CD4-positive, alpha-beta T cell treated with Interleukin-1 beta for 1 hour (primary cell): ENCODE measurements at regions not wholly inside any gene's neighbourhood (a gene's known extent, or its start where the extent isn't known, plus 50 kb on each side); places are given as distances from the start of the nearest gene placed in this dataset.
"Not testable (repeated sequence)": the region's sequence is repeated elsewhere in the genome, so short reads cannot be mapped to it uniquely, and the experiment has no call there.

Source experiments
- DNase-seq, 2 donors: peaks; one replicate each; pipeline ENCODE4 v3.0.0-alpha.2; 2020 to 2022

DNA sequence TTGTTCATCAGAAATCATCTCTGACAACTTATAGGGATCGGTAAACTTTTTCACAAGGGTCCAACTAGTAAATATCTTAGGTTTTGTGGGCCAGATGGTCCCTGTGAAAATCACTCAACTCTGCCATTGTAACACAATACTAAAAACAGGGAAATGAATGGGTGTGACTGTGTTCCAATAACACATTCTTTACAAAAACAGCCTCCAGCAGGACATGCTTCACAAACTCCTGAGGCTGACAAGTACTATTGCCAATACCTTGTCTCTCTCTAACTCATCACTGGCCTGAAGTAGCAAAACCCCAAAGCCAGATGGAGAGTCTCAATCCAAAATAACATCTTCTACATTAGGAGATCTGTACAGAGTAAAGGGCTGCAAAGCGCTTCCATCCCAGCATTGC, 312.3 kb downstream of the TOX3 start:
- no peak for DNase-seq

DNA sequence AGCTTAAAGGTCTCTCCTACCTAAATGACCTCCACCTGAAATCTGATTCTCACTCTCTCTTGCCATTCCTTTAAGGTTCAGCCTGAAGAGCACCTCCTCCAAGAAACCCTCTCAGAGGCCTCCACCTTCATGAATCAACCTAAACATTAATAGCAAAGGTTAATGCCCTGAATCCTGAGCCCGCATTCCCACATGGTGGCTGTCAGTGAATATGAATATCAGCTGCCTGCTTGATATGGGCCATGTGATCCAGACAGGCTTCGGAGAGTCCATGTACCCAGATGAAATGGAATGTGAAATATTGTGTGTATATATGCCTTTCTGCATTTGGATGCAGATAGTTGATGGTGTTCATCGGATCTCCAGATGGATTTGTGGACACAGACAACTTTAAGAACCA, 317.5 kb downstream of the TOX3 start:
- DNase-seq = no peak

DNA sequence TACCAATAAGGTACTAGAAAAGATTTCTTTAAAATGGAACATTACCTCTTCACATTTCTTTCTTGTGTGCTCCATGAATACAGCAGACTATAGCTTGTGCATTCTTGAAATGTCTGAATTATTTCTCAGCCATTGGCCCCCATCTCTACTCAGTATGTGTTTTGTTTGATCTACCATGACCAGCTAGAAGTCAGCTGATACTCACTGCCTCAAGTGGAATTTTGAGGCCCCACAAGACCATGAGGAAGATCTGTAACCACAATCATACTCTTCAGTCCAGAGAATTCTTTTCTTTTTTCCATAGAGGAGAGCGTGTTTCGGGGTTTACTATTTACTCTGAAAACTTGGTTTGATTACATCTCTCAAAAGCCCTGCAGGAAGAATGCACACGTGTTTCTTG, 319.1 kb downstream of the TOX3 start:
- no peak for DNase-seq

DNA sequence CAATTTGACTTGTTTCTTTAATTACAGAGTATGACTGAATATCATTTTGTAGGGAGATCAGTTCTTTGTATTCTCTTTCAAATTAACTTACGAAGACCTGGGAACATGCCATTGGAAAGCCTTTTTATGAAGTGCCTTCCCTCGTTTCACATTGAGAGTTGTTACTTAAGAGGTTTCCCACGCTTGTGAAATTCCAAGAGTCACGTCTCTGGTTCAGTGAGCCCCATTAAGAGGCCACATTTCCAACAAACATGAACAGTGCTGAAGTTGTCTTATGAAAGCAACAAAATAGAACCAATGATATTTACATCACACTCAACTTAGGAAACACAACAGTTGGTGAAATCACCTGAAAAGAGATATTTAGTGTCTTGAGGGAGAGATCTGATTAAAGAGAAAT, 334.1 kb downstream of the TOX3 start:
- no peak for DNase-seq

DNA sequence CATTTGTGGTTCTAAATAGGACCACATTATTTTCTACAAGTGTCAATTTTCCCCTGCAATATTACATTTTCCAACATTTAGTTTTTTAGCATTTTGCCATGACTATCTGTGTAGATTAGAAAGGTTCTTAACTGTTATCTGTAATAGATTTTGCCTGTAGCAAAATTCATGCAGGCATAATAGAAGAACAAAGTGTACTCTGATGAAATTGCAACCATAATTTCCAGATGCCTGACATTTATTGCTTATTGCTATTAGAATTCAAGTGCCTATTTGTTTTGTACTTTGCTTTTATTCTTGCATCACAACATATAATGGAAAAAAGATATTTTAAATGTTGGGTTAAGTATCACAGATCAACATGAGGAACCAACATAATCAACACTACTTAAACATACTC, 337.7 kb downstream of the TOX3 start:
- DNase-seq = no peak

DNA sequence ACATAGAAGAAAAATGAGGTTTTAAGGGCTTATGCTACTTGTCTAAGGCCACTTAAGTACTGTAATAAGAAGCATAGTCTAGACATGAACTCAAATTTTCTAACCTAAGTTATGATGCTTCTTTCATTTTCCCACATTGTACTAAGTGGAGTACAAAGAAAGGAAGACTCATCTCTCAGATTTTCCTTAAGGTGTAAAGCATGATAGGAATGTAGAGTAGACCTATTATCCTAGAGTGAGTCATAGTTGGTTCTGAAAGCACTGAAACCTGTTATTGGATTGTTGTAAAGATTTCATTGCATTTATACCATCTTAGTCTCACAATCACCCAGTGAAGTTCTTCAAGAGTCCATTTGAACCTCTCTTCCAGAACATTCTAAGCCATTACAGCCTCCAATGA, 343.8 kb downstream of the TOX3 start:
- DNase-seq = no peak

DNA sequence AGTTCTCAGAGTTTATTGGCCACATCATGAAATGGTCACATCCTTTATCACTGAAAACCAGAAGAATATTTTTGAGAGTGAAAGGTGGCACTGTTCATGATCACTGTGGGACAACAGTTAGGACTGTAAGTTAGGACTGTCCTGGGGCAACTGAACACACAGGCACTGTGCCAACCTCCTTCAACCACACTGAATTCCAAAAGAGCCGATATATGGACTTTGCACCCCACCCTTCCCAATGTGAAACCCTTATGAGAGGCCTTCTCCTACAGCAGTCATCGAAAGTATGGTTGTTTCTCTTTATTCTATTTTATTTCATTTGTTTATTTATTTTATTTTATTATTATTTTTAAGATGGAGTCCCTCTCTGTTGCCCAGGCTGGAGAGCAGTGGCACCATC, 353.5 kb downstream of the TOX3 start:
- DNase-seq = no peak

DNA sequence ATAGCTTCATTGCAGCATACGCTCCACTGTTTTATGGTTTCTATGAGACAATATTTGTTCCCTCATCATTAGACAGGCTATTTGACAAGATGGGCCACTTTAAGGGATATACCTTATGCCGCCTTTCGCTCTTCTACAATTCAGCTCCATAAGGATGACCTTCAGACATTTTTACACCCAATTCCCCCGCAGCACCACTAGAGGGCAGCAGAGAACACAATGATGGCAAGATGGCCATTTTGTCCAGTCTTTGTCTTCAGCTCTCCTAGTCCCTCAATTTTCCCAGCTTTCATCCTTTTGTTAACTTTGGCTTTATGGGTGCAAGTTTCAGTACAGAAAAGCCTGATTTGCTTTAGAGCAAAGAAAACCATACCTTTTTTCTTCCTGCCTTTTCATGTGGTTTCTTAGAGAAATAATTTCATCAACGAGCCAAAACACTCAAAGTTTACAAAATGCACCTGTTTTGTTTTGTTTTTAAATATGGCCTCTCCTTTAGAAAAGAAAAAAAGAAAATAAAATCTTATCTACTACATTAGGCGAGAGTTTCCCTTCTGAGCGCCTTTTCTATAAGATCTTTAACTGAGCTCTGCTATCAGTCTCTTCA, 355.3 kb downstream of the TOX3 start:
- peak; percentile 21 to 38 for DNase-seq

DNA sequence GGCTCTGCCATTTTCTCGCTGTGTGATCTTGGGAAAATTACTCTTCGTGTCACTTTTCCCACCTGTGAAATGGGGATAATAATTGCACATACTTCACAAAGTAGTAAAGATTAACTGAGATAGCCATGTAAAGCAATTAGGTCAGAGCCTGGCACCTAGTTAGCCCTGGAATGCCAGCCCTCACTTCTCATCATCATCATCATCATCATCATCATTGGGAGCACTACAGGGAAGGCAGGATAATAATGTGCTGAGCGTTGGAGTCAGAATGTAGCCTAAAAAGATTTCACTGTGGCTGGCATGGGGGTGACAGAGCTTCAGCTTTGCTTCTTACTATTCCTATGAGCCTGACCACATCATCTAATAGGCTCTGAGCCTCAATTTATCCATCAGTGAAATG, 362.6 kb downstream of the TOX3 start:
- no peak for DNase-seq

DNA sequence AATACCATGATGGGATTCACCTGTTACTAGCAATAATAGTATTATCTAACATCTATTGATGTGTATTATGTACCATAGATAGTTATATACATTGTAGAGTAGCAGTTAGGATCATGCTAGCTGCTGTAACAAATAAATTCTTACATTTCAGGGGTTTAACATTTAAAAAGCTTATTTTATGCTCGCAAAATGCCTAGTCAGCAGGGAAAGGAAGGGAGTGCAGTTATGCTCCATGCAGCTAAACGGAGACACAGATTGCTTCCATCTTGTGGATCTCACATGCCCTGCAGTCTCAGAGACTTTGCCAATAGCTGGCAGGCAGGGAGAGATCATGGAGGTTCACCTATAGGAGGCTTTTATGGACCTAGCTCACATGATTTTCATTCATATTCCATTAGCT, 364.1 kb downstream of the TOX3 start:
- DNase-seq = no peak

DNA sequence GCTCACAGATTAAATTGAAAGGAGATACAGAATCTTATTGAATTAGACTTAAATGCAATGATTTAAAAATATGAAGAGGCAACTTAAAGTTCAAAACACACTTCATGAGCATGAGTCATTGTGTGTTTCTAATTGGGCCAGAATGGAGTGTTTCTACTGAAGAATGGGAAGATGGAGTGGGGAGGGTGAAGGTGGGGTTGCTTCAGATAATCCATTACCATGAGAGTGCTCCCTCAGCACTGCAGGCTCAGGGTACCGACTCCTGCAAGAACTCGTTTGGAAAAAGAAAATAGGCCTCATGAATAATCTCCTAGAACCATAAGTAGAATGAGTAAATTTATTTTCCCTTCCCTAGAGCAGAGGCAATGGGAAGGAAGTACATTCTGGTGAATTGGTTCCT, 372.8 kb downstream of the TOX3 start:
- no peak for DNase-seq

DNA sequence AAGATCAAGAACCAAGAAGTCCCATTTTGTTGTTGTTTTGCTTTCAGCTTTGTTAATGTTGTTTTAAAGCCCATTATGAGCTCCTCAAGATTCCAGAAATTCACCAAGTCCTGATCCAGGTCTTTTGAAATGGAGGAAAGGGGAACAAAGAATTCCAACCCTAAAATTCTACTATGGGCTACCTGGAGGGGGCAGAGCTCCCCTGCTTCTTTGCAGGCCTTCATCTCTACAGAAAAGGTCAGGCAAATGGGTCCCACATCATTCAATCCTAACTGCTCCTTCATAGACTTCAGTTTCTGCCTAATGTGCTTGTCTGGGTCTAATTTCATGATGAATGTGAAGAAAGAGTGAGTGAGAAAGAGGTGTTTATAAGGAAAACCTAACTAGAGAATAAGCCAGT, 375.5 kb downstream of the TOX3 start:
- DNase-seq = no peak

DNA sequence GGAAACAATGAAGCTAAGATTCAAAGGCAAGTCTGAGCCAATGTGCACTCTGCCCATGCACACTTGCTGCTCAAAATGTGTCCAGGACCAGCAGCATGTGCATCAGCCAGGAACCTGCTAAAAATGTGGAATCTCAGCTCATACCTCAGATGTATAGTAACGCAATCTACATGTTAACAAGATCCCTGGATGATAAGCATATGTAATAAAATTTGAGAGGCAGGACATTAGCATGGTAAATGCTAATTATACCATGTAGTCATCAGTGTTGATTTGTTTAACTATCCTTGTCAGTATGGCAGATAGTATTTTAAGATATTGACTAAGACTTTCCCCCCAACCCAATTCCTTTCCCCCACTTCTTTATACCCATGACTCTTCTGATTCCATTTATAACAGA, 379.6 kb downstream of the TOX3 start:
- no peak for DNase-seq

DNA sequence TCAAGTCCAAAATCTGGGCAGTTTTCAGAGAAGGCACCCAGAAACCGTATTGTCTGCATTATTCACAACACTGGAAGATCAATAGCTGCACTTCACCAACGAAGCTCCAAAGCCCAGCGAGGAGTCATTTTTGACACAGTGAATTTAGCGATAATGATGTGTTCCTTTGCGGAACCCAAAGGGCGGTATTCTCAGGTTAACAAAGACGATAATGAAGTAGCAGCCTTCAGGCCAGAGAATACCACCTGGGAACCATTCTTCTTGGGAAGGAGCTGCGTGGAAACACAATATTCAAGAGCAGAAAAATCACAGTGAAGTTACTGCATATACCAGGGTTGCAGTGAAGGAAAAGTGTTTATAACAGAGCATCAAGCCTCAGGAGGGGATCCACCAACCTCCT, 381.0 kb downstream of the TOX3 start:
- DNase-seq = no peak

DNA sequence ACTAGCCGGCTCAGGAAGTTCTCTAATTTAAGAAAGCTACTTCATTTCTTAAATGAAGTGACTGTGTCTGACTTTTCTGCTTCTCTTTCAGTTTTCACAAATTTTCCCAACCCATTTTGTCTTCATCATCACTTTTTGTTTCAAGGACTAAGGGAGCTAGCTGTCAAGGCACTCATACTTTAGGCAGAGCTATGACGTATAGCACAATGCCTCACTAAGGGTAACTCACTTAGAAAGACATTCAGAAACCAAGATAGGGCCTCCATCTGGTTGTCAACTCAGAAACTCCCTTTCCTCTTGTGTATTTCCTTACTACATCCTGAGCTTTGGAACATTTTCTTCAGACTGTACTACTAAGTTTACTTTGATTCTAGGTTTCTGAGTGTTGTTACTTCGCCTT, 397.9 kb downstream of the TOX3 start:
- no peak for DNase-seq

DNA sequence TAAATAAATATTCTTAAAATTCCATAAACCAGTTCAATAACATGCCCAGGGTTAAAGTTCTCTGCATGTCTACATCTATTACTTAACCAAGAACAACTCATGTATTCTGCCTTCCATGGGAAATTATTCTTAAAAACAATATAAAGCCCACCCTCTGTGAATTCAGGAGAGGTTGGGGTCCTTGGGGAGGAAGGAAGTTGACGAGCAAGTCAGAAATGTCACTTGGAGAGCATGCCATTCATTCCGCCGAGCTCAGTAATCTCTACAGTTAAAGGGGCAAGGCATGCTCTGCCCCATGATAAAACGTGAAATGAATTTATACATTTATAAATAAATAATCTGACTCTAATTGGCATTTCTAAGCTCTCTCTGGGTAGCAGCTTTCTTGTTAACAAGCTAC, 405.1 kb downstream of the TOX3 start:
- DNase-seq = no peak

DNA sequence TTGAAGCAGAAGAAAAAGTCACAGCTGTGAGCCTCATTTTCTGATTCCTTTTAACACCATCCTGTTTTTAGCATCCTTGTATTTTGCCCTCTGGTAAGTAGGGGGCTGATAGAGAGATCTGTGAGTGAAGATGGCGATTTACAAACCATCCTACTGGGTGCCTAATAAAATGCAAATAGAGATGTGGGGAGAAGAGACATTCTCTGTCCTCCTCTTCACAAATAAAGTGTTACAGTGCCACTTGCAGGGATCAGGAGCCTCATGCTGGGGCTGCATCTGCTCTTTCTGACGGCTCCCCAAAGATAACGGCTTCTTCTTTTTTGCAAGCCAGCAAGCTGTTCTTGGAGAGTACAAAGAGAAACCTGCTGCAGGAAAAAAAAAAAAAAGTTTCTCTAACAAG, 418.6 kb downstream of the TOX3 start:
- DNase-seq = no peak

DNA sequence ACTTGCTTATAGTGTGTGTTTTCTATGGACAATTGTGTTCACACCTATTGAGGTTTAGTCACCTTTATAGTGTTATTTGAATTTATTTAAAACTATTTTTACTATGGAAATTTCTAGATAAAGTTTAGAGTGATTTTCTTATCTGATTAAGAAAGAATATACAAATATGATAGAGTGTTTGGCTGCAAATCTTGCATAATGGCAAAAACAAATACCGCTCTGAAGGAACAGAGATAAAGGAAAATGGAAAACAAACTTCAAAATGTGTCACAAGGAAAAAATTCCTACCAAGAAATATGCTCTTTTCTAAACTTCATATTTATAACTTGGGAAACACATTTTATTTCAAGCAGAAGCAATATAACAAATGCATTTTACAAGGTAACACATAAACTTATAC, 423.1 kb downstream of the TOX3 start:
- DNase-seq = no peak

DNA sequence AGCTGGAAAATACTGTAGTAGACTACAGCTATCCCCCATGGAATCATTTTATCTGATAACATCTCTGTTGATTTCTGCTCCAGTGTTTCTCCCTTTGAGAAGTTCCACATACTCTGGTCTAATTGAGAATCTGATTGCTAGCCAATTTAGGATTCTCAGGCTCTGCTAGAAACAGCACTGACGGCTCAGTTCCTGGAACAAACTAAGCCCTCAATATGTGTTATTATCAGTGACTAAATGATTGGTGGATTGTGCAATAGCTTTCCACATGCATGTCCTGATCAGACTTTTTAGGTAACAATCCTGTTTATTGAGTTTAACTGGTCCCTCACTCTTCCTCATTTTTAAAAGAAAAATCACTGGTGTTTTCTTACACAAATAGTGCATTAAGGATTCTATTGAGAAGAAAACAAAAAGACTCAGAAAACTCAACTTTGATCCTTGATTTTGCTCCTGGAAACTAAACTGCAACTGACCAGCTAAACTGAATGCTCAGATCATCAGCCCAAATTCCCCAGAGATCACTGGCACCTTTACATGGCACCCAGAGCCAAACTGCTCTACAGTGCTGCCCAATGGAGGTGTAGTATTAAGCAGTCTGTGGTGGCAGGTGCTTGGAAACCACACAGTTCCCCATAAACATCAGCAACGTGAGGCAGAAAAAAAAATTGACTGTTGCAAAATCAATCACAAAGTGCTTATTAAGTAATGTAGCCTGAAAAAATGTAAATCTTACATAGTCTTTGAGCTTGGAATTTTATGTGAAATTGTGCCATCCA, 423.7 kb downstream of the TOX3 start:
- DNase-seq = no peak

DNA sequence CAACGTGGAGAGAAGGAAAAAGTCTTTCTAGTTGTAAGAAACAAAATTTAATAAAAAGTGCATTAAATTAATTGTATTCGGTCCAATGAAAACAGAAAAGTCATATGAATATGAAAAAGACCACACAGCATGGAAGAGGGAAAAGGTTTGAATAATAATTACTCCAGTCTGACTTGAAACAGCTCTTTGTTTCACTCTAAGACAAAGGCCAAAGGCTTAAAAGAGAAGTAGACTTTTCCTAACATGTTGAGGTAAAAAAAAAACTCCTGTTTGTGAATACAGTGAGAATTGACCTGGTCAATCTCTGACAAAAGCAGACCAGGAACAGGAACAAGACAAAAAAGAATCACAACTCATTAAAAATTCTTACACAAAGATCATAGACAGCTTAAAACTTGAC, 429.8 kb downstream of the TOX3 start:
- no peak for DNase-seq

DNA sequence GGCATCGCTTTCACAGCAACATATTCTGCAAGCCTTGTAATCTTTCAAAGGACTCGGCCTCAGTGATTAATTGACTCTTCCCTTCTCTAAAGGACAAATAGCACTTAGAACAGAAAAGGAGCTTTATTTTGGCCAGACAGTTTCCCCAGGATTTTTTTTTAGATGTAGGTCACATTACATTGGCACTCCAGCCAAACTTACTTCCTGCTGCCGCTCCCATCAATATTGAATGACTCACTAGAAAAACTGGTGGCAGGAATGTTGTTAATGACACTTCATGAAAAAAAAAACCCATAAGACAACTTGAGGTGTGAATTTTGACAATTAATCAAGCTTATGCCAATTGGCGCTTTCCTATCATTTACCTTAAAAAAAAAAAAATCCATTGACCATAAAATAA, 432.6 kb downstream of the TOX3 start:
- no peak for DNase-seq

DNA sequence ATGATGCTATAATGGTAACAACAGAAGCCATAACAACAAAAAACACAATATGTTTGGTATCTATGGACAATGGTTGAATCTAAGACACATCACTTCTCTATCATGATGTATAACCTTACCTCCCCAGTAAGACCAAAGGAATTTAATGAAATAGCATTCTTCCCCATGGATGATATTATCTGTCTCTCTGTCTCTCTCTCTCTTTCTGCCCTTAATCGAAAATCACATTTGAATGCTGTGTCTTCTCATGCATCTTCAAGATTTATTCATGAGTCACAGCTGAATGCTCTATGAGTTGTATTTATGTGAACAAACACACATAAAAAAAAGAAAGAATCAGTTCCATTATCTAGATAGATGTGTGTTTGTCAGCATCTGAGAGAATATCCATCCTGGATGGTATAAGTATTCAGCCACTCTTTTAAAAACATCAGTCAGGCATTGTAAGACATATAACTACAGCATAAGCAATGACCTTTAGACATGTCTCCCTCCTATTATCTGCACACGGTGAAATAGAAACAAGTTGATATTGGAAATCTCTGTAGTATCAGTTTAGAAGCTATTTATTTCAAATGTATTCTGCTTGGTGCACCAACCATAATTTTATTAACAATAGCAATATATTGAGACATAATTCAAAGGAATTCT, 433.3 kb downstream of the TOX3 start:
- DNase-seq = no peak

DNA sequence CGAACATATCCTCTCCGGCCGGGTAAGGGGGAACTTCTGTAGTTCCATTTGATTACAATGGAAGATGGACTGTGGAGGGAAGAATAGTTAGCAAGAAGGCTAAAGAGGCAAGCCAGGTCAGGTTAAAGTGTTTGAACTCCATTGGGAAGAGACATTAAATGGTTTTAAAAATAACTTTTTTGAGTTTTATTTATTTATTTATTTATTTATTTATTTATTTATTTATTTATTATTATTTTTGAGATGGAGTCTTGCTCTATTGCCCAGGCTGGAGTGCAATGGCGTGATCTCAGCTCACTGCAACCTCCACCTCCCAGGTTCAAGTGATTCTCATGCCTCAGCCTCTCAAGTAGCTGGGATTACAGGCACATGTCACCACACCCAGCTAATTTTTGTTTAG, 441.9 kb downstream of the TOX3 start:
- DNase-seq = not testable (repeated sequence)

DNA sequence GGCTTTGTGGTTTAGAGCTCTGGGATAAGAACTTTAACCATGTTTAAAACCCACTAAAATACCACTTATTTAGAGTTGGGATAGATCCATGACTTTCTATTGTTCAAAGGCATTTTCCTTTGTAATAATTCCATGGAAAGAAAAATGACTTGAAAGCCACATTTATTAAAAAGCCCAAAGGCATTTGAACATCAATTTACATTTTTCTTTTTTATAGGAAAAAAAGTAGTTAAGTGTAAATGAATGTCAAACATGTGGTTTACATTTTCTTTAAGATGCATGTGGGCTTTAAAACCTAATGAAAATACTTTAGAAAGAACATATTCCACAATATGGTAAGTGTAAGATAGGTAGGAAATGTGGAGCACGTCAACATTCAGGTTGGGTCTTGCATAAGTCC, 443.2 kb downstream of the TOX3 start:
- DNase-seq = no peak

DNA sequence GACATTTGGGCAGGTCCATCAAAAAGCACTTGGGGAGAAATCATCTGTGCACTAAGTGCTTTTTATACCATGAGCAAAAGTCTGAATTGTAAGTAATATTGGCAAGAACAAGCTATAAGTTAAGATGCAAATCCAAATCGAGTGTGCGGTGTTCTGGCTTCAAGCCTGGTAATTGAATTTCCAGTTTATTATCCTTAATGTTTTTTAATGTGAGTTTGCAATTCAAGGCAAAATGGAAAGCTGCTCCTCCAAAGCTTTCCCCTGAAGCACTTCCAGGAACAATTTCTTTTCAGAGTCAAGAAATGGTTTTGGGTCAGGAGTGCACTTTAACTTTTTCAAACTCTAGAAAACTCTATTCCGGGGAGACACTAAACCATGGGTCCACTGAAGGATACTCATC, 445.7 kb downstream of the TOX3 start:
- no peak for DNase-seq
